WI38 (cell line): ENCODE measurements at regions not wholly inside any gene's neighbourhood (a gene's known extent, or its start where the extent isn't known, plus 50 kb on each side); places are given as distances from the start of the nearest gene placed in this dataset.
"Not testable (repeated sequence)": the region's sequence is repeated elsewhere in the genome, so short reads cannot be mapped to it uniquely, and the experiment has no call there.

Experiments used
- H3K4me3 ChIP-seq: 2 replicates; pipeline ENCODE4 v1.5.1; 2011; ENCODE audit warnings: low read depth, mild to moderate bottlenecking, control low read depth, low read length
- TF ChIP-seq, protein P1 (sequence below): IDR thresholded peaks from 2 replicates; pipeline ENCODE4 v1.5.1; 2012; ENCODE audit warnings: low read depth, mild to moderate bottlenecking, control low read depth, low read length

DNA sequence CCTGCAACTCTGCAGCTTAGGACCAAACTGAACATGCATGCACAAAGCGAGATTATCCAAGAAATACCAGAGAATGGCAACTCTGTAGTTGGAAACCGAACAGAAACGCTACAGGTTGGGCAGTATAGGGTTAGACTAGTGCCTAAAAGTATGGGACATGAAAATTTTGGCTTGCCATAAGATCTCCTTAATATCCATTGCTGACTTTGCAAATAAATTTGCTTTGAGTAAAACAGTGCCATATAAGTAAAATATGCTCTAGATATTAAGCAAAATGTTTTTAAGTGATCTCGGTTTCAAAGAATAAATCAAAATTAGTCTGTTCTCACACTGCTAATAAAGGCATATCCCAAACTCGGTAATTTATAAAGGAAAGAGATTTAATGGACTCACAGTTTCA lies 456.0 kb downstream of the PRDM9 start:
- no peak overlapping the region for H3K4me3 ChIP-seq
- TF ChIP-seq, protein P1, sequence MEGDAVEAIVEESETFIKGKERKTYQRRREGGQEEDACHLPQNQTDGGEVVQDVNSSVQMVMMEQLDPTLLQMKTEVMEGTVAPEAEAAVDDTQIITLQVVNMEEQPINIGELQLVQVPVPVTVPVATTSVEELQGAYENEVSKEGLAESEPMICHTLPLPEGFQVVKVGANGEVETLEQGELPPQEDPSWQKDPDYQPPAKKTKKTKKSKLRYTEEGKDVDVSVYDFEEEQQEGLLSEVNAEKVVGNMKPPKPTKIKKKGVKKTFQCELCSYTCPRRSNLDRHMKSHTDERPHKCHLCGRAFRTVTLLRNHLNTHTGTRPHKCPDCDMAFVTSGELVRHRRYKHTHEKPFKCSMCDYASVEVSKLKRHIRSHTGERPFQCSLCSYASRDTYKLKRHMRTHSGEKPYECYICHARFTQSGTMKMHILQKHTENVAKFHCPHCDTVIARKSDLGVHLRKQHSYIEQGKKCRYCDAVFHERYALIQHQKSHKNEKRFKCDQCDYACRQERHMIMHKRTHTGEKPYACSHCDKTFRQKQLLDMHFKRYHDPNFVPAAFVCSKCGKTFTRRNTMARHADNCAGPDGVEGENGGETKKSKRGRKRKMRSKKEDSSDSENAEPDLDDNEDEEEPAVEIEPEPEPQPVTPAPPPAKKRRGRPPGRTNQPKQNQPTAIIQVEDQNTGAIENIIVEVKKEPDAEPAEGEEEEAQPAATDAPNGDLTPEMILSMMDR = no peak

DNA sequence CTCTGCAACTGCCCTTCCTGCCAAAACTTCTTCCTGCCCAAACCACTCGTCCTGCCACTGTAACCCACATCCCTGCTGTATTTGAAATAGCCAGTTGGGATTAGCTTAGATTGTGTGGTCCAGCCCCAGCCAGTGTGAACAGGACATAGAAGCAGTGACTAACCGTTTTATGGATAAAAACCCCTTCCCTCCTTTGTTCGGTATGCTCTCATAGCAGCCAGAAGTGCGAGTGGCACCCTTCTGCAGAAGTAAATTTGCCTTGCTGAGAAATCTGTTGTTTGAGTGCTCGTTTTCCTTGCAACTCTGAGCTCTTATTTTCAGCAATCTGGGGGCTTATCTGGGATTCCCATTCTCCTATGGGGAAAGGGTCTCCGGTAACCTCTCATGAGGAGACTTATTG lies 470.0 kb downstream of the PRDM9 start:
- no peak overlapping the region for H3K4me3 ChIP-seq
- TF ChIP-seq, protein P1 = no peak

DNA sequence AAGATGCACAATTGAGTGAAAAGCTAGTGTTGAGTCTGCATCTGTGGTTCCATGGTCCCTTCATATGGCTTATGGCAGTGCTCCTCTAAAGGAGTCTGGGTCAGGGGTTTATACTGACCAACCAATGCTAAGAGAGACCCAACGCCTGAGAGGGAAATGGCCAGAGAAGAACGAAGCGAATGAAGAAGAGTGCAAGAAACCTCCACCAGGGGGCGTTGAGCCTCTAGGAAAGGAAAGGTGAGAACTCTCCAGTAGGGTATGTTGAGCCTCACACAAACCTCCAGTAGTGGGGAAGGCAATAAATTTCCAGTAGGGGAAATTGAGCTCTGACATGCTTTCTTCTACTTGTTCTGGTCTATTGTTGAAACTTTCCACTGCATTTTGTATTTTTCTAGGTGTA lies 470.6 kb downstream of the PRDM9 start:
- H3K4me3 ChIP-seq = no peak overlapping the region
- TF ChIP-seq, protein P1 = 0 out of 2 replicates have a peak, but pooled peaks have one; percentile 21

DNA sequence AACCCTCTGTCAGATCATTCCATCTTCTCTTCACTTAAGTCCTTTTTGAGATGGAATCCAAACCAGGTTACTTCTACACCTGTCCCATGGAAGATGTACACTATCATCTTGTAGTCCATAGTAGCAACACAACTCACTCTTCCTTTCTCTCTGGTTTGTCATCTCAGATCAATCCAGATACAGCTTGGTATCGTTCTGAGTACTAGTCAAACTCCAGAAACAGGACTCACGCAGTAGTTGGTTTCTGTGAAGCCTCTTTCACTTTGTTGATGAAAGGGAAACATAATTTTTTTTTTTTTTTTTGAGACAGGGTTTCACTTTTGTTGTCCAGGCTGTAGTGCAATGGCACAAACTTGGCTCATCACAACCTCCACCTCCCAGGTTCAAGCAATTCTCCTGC lies 484.0 kb downstream of the PRDM9 start:
- no peak overlapping the region for H3K4me3 ChIP-seq
- TF ChIP-seq, protein P1 = no peak

DNA sequence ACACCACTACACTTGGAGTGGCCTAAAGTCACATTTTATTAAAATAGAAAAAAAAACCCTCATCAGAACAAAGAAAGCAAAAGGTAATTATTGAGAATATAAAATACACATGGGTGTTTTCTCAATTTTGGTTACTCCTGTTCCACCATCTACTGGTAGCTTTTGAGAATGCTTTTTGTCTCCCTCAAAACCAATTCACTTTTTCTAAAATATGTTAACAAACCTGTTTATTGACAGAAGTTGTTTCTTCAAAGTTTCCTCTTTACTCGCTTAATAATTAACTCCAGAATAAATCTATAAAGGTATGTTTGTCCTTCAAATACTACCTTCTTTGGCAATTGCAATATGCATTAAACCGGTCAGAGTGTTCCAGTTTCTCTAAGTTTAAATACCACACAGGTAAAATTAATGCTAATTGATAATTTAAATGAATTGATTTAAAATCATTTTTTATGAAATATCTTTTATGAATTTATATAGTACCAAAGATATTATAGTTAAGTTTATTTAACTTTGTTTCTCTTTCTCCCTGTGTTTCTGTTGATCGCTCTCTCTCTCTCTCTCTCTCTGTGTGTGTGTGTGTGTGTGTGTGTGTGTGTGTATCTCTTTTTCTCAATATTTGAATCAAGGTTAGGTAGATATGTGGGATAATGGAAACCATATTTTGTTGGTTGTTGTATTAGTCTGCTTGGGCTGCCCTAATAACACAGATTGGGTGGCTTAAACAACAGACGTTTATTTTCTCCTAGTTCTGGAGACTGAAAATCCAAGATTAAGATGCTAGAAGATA lies 487.4 kb downstream of the PRDM9 start:
- TF ChIP-seq, protein P1 = no peak
- H3K4me3 ChIP-seq = no peak overlapping the region

DNA sequence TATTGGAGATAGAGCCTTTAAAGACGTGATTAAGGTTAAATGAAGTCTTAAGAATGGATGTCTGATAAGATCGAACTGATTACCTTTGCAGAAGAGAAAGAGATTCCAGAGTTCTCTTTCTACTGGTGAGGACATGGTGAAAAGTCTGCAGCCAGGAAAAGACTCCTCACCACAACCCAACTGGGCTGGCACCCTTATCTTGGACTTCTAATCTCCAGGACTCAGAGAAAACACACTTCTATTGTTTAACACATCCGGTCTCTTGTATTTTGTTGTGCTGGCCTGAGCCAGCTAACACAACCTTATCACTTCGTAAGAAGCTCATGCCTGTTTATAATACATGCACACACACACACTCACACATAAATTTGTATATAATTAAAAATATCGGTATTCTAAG lies 489.1 kb downstream of the PRDM9 start:
- TF ChIP-seq, protein P1 = no peak
- no peak overlapping the region for H3K4me3 ChIP-seq

DNA sequence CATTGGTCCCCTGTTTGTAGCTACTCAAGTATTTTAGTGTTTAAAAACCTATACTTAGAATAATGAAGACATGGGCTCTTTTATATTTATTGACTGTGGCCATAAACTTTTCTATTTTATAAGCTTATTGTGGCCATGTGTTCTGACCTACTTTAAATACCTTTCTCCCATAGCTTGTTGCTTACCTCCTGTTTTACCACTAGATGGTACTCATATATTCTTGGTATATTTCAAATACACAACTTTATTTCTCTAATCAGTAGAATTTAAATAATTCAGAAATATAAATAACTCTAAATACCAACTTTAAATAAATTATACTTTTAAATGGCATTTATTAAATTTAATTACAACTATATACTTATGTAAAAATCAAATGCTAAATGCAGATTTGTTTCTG lies 498.0 kb downstream of the PRDM9 start:
- TF ChIP-seq, protein P1 = no peak
- H3K4me3 ChIP-seq = no peak overlapping the region

DNA sequence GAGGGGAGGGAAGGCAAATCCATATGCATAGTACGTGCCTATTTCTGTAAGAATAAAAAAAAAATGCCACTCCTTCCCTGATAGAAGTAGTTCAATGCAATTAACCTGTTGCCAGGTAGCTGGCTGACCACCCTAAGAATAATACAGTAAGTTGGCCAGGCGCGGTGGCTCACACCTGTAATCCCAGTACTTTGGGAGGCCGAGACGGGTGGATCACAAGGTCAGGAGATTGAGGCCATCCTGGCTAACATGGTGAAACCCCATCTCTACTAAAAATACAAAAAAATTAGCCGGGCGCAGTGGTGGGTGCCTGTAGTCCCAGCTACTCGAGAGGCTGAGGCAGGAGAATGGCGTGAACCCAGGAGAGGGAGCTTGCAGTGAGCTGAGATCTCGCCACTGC lies 510.3 kb downstream of the PRDM9 start:
- H3K4me3 ChIP-seq = not testable (repeated sequence)
